WTC11 (cell line): ENCODE measurements at regions not wholly inside any gene's neighbourhood (a gene's known extent, or its start where the extent isn't known, plus 50 kb on each side); places are given as distances from the start of the nearest gene placed in this dataset.

Experiments used
- ATAC-seq: fragments of 200-7000 bp; cut with Tn5 transposase; 2 replicates; pipeline ENCODE4 v1.10.0; 2021; ENCODE audit warnings: mild to moderate bottlenecking, moderate library complexity
- CTCF ChIA-PET: fragments of 300-600 bp; sonication (Branson Sonifier 250); formaldehyde crosslinking; loops from one replicate; lab custom pipeline; 2021; ENCODE audit warnings: antibody characterized with exemption; lab: Charles Lee
- POLR2A ChIA-PET: fragments of 350-600 bp; sonication (Branson Sonifier 250); formaldehyde crosslinking; loops from one replicate; lab custom pipeline; 2021; ENCODE audit warnings: antibody characterized with exemption; lab: Charles Lee
- DNase-seq: peaks from one replicate; pipeline ENCODE4 v3.0.0; 2021; ENCODE audit warnings: low spot score
- H3K27ac Mint-ChIP-seq: 2 replicates; pipeline ENCODE4 v1.8.0; 2021; ENCODE audit warnings: mixed read lengths
- H3K27me3 Mint-ChIP-seq: 2 replicates; pipeline ENCODE4 v1.8.0; 2021; ENCODE audit warnings: low read depth, mild to moderate bottlenecking, moderate library complexity, mixed read lengths
- H3K36me3 Mint-ChIP-seq: 2 replicates; pipeline ENCODE4 v1.8.0; 2021; ENCODE audit warnings: mixed read lengths
- H3K4me1 Mint-ChIP-seq: 2 replicates; pipeline ENCODE4 v1.8.0; 2022; ENCODE audit warnings: mixed read lengths
- H3K4me3 Mint-ChIP-seq: 2 replicates; pipeline ENCODE4 v1.8.0; 2021; ENCODE audit warnings: mild to moderate bottlenecking, moderate library complexity, mixed read lengths
- H3K9me3 Mint-ChIP-seq: 2 replicates; pipeline ENCODE4 v1.8.0; 2021; ENCODE audit warnings: mixed read lengths
- CREM ChIP-seq: sonication (generic); formaldehyde crosslinking; IDR thresholded peaks from 2 replicates; pipeline ENCODE4 v1.8.1; 2022; ENCODE audit warnings: mild to moderate bottlenecking, missing genetic modification reagents, moderate library complexity
- ESRRA ChIP-seq: sonication (generic); formaldehyde crosslinking; IDR thresholded peaks from 2 replicates; pipeline ENCODE4 v1.8.1; 2022; ENCODE audit warnings: mild to moderate bottlenecking, missing genetic modification reagents, borderline replicate concordance
- GABPB1 ChIP-seq: sonication (generic); formaldehyde crosslinking; IDR thresholded peaks from 2 replicates; pipeline ENCODE4 v1.8.1; 2023; ENCODE audit warnings: mild to moderate bottlenecking, missing genetic modification reagents
- JAZF1 ChIP-seq: fragments of 250-450 bp; sonication (Bioruptor Pico); IDR thresholded peaks from 2 replicates; pipeline ENCODE4 v1.9.0; 2021; ENCODE audit warnings: moderate library complexity, mild to moderate bottlenecking, inconsistent platforms
- KAT7 ChIP-seq: sonication (generic); formaldehyde crosslinking; IDR thresholded peaks from 2 replicates; pipeline ENCODE4 v1.8.1; 2023; ENCODE audit warnings: missing genetic modification reagents, mild to moderate bottlenecking, borderline replicate concordance
- NR1H2 ChIP-seq: sonication (generic); formaldehyde crosslinking; IDR thresholded peaks from 2 replicates; pipeline ENCODE4 v1.9.0; 2021; ENCODE audit warnings: mild to moderate bottlenecking, moderate library complexity, missing genetic modification reagents
- SP1 ChIP-seq: sonication (generic); formaldehyde crosslinking; conservative IDR thresholded peaks from 2 replicates; pipeline ENCODE4 v1.8.1; 2022; ENCODE audit warnings: missing genetic modification reagents
- TCF7 ChIP-seq: sonication (generic); formaldehyde crosslinking; IDR thresholded peaks from 2 replicates; pipeline ENCODE4 v1.8.0; 2022; ENCODE audit warnings: mild to moderate bottlenecking, low read depth, missing genetic modification reagents, moderate library complexity
- TEAD4 ChIP-seq: sonication (generic); formaldehyde crosslinking; IDR thresholded peaks from 2 replicates; pipeline ENCODE4 v1.8.0; 2022; ENCODE audit warnings: mild to moderate bottlenecking, missing genetic modification reagents
- ZNF138 ChIP-seq: sonication (generic); formaldehyde crosslinking; conservative IDR thresholded peaks from 2 replicates; pipeline ENCODE4 v1.8.1; 2022; ENCODE audit warnings: mild to moderate bottlenecking, moderate library complexity, missing genetic modification reagents
- ZNF263 ChIP-seq: sonication (generic); formaldehyde crosslinking; IDR thresholded peaks from 2 replicates; pipeline ENCODE4 v1.8.1; 2022; ENCODE audit warnings: low read depth, mild to moderate bottlenecking, moderate library complexity, missing genetic modification reagents
- TF ChIP-seq, protein P1 (sequence below): sonication (generic); formaldehyde crosslinking; IDR thresholded peaks from 2 replicates; pipeline ENCODE4 v1.8.1; 2023; ENCODE audit warnings: mild to moderate bottlenecking, missing genetic modification reagents, borderline replicate concordance
- TF ChIP-seq, protein P2 (sequence below): sonication (generic); formaldehyde crosslinking; IDR thresholded peaks from 2 replicates; pipeline ENCODE4 v1.8.1; 2022; ENCODE audit warnings: low read depth, mild to moderate bottlenecking, moderate library complexity, missing genetic modification reagents, borderline replicate concordance
- TF ChIP-seq, protein P3 (sequence below): sonication (generic); formaldehyde crosslinking; IDR thresholded peaks from 2 replicates; pipeline ENCODE4 v1.8.1; 2023; ENCODE audit warnings: mild to moderate bottlenecking, missing genetic modification reagents
- TF ChIP-seq, protein P4 (sequence below): sonication (generic); formaldehyde crosslinking; IDR thresholded peaks from 2 replicates; pipeline ENCODE4 v1.8.1; 2022; ENCODE audit warnings: missing genetic modification reagents, borderline replicate concordance
- TF ChIP-seq, protein P5 (sequence below): fragments of 250-450 bp; sonication (Bioruptor Pico); IDR thresholded peaks from 2 replicates; pipeline ENCODE4 v2.1.2; 2022; ENCODE audit warnings: mild to moderate bottlenecking, moderate library complexity

DNA sequence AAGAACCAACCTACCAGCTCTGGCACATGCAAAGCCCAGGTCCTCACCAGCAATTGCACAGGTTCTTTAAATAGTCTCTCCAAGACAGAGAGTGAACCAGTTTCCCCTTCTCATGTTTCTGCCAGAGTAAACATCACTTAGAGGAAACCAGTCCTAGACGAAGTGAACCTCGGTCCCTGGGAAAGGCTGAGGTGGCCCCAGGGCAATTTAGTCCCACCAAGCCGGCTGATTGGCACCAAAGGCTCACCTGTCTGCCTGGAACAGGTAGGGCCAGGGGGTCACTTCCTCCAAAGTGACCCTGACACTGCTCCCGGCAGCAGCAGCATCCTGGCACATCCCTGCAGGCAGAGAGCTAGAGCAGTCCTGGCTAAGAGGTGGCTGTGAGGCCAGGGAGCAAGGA lies 122.9 kb upstream of the ZNF507 start (continued):
- TF ChIP-seq, protein P1, sequence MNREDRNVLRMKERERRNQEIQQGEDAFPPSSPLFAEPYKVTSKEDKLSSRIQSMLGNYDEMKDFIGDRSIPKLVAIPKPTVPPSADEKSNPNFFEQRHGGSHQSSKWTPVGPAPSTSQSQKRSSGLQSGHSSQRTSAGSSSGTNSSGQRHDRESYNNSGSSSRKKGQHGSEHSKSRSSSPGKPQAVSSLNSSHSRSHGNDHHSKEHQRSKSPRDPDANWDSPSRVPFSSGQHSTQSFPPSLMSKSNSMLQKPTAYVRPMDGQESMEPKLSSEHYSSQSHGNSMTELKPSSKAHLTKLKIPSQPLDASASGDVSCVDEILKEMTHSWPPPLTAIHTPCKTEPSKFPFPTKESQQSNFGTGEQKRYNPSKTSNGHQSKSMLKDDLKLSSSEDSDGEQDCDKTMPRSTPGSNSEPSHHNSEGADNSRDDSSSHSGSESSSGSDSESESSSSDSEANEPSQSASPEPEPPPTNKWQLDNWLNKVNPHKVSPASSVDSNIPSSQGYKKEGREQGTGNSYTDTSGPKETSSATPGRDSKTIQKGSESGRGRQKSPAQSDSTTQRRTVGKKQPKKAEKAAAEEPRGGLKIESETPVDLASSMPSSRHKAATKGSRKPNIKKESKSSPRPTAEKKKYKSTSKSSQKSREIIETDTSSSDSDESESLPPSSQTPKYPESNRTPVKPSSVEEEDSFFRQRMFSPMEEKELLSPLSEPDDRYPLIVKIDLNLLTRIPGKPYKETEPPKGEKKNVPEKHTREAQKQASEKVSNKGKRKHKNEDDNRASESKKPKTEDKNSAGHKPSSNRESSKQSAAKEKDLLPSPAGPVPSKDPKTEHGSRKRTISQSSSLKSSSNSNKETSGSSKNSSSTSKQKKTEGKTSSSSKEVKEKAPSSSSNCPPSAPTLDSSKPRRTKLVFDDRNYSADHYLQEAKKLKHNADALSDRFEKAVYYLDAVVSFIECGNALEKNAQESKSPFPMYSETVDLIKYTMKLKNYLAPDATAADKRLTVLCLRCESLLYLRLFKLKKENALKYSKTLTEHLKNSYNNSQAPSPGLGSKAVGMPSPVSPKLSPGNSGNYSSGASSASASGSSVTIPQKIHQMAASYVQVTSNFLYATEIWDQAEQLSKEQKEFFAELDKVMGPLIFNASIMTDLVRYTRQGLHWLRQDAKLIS: no peak
- TF ChIP-seq TEAD4 (CRISPR knock-in tag) (no peak), ZNF138 (CRISPR knock-in tag) (no peak), TCF7 (CRISPR knock-in tag) (no peak), SP1 (CRISPR knock-in tag) (no peak), ESRRA (CRISPR knock-in tag) (no peak), GABPB1 (no peak), JAZF1 (CRISPR knock-in tag) (no peak), KAT7 (no peak), CREM (CRISPR knock-in tag) (no peak), NR1H2 (CRISPR knock-in tag) (no peak), ZNF263 (CRISPR knock-in tag) (no peak)
- TF ChIP-seq, protein P2, sequence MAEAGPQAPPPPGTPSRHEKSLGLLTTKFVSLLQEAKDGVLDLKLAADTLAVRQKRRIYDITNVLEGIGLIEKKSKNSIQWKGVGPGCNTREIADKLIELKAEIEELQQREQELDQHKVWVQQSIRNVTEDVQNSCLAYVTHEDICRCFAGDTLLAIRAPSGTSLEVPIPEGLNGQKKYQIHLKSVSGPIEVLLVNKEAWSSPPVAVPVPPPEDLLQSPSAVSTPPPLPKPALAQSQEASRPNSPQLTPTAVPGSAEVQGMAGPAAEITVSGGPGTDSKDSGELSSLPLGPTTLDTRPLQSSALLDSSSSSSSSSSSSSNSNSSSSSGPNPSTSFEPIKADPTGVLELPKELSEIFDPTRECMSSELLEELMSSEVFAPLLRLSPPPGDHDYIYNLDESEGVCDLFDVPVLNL (CRISPR knock-in tag): no peak

DNA sequence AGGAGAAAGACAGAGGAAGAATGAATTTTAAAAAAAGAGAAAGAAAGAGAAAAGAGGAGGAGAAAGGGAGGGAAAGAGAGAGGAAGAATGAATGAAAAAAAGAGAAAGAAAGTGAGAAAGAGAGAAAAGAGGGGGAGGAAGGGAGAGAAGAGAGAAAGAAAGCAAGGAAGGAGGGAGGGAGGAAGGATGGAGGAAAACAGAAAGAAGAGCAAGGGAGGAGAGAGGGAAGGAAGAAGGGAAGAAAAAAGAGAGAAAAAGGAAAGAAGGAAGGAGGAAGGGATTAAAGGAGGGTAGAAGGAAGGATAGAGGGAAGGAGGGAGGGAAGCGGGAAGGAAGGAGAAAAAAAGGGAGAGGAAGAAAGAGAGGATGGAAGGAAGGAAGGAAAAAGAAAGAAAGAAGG lies 122.3 kb upstream of the ZNF507 start:
- TF ChIP-seq, protein P3, sequence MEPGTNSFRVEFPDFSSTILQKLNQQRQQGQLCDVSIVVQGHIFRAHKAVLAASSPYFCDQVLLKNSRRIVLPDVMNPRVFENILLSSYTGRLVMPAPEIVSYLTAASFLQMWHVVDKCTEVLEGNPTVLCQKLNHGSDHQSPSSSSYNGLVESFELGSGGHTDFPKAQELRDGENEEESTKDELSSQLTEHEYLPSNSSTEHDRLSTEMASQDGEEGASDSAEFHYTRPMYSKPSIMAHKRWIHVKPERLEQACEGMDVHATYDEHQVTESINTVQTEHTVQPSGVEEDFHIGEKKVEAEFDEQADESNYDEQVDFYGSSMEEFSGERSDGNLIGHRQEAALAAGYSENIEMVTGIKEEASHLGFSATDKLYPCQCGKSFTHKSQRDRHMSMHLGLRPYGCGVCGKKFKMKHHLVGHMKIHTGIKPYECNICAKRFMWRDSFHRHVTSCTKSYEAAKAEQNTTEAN (CRISPR knock-in tag): no peak
- TF ChIP-seq, protein P4, sequence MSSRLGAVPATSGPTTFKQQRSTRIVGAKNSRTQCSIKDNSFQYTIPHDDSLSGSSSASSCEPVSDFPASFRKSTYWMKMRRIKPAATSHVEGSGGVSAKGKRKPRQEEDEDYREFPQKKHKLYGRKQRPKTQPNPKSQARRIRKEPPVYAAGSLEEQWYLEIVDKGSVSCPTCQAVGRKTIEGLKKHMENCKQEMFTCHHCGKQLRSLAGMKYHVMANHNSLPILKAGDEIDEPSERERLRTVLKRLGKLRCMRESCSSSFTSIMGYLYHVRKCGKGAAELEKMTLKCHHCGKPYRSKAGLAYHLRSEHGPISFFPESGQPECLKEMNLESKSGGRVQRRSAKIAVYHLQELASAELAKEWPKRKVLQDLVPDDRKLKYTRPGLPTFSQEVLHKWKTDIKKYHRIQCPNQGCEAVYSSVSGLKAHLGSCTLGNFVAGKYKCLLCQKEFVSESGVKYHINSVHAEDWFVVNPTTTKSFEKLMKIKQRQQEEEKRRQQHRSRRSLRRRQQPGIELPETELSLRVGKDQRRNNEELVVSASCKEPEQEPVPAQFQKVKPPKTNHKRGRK: peak; percentile 78; the same call in 1 of the 2 replicates
- TF ChIP-seq, protein P5, sequence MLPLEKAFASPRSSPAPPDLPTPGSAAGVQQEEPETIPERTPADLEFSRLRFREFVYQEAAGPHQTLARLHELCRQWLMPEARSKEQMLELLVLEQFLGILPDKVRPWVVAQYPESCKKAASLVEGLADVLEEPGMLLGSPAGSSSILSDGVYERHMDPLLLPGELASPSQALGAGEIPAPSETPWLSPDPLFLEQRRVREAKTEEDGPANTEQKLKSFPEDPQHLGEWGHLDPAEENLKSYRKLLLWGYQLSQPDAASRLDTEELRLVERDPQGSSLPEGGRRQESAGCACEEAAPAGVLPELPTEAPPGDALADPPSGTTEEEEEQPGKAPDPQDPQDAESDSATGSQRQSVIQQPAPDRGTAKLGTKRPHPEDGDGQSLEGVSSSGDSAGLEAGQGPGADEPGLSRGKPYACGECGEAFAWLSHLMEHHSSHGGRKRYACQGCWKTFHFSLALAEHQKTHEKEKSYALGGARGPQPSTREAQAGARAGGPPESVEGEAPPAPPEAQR (CRISPR knock-in tag): no peak
- no peak for ATAC-seq
- peaks cover 5% of the 10 kb centered on the region; the same call in 1 of the 2 replicates for H3K4me1 Mint-ChIP-seq
- POLR2A ChIA-PET: no interaction called here
- H3K36me3 Mint-ChIP-seq: no peaks in the 10 kb centered on the region
- DNase-seq: no peak
- H3K27me3 Mint-ChIP-seq: peaks cover 33% of the 10 kb centered on the region
- no peak overlapping the region for H3K27ac Mint-ChIP-seq
- CTCF ChIA-PET: interaction anchor here (1.0 to 3.6 kb wide), 9 partner anchors 15 to 1168 kb away, joined by 3 to 24 read pairs (median 4); no protein-coding TSS in a partner anchor
- no peaks in the 10 kb centered on the region for H3K9me3 Mint-ChIP-seq
- peak overlapping the region; percentile 74; the same call in 1 of the 2 replicates for H3K4me3 Mint-ChIP-seq
